22Rv1 (cell line): ENCODE measurements at regions not wholly inside any gene's neighbourhood (a gene's known extent, or its start where the extent isn't known, plus 50 kb on each side); places are given as distances from the start of the nearest gene placed in this dataset.
"Not testable (repeated sequence)": the region's sequence is repeated elsewhere in the genome, so short reads cannot be mapped to it uniquely, and the experiment has no call there.

Source experiments
- H3K27ac ChIP-seq: fragments of 450-650 bp; 2 replicates; pipeline ENCODE4 v1.5.1; 2017
- CTCF ChIP-seq: fragments of 450-650 bp; IDR thresholded peaks from 2 replicates; pipeline ENCODE4 v1.5.1; 2017; ENCODE audit warnings: mild to moderate bottlenecking
- ZFX ChIP-seq: fragments of 450-650 bp; IDR thresholded peaks from 2 replicates; pipeline ENCODE4 v1.6.1; 2017; ENCODE audit warnings: antibody characterized with exemption, borderline replicate concordance

GRCh38 chr5:25990771-25991170, 1047.6 kb downstream of the CDH9 start:
- TF ChIP-seq ZFX (no peak), CTCF (no peak)
- no peak overlapping the region for H3K27ac ChIP-seq

GRCh38 chr5:25979086-25979485, 1059.3 kb downstream of the CDH9 start:
- TF ChIP-seq ZFX, result no peak
- TF ChIP-seq CTCF, result no peak
- H3K27ac ChIP-seq, result no peak overlapping the region

GRCh38 chr5:25975885-25976284, 1062.5 kb downstream of the CDH9 start:
- TF ChIP-seq ZFX (no peak), CTCF (no peak)

GRCh38 chr5:25974451-25974850, 1063.9 kb downstream of the CDH9 start:
- TF ChIP-seq CTCF (no peak), ZFX (no peak)
- H3K27ac ChIP-seq, result no peak overlapping the region

More at GRCh38 chr5:25975885-25976284, 1062.5 kb downstream of the CDH9 start:
- H3K27ac ChIP-seq, result no peak overlapping the region

- no peak for TF ChIP-seq CTCF
- TF ChIP-seq ZFX, result no peak
Observed at GRCh38 chr5:25970906-25971489, 1067.4 kb downstream of the CDH9 start.

GRCh38 chr5:25969042-25969441, 1069.3 kb downstream of the CDH9 start:
- H3K27ac ChIP-seq, result not testable (repeated sequence)

More at GRCh38 chr5:25970906-25971489, 1067.4 kb downstream of the CDH9 start:
- H3K27ac ChIP-seq, result no peak overlapping the region

- no peak for TF ChIP-seq CTCF
Observed at GRCh38 chr5:25964009-25964372, 1074.4 kb downstream of the CDH9 start.

GRCh38 chr5:25963251-25964008, 1075.0 kb downstream of the CDH9 start:
- no peak for TF ChIP-seq ZFX
- TF ChIP-seq CTCF, result no peak

More at GRCh38 chr5:25964009-25964372, 1074.4 kb downstream of the CDH9 start:
- H3K27ac ChIP-seq, result no peak overlapping the region

More at GRCh38 chr5:25963251-25964008, 1075.0 kb downstream of the CDH9 start:
- no peak overlapping the region for H3K27ac ChIP-seq
